HG02678 (cell line): ENCODE measurements at regions not wholly inside any gene's neighbourhood (a gene's known extent, or its start where the extent isn't known, plus 50 kb on each side); places are given as distances from the start of the nearest gene placed in this dataset.

Experiments used
- ATAC-seq: cut with Tn5 transposase; IDR thresholded peaks from one replicate; pipeline ENCODE4 v1.9.1; 2021; ENCODE audit warnings: mild to moderate bottlenecking, moderate library complexity; ENCODE audit not compliant: unreplicated experiment

GRCh38 chr2:71786291-71787107, 333.1 kb downstream of the DYSF start:
- ATAC-seq: no peak

GRCh38 chr2:71785516-71785981, 332.2 kb downstream of the DYSF start:
- no peak for ATAC-seq

GRCh38 chr2:71784734-71785511, 331.6 kb downstream of the DYSF start:
- ATAC-seq: no peak

- no peak for ATAC-seq
Measured at GRCh38 chr2:71783815-71784214, 330.5 kb downstream of the DYSF start.

GRCh38 chr2:71783215-71783614, 329.9 kb downstream of the DYSF start:
- no peak for ATAC-seq

GRCh38 chr2:71782323-71782722, 329.0 kb downstream of the DYSF start:
- no peak for ATAC-seq

GRCh38 chr2:71781695-71782228, 328.4 kb downstream of the DYSF start:
- ATAC-seq: no peak

- no peak for ATAC-seq
Measured at GRCh38 chr2:71780162-71780561, 326.8 kb downstream of the DYSF start.

- ATAC-seq: no peak
Measured at GRCh38 chr2:71779774-71780105, 326.4 kb downstream of the DYSF start.

GRCh38 chr2:71778936-71779773, 325.8 kb downstream of the DYSF start:
- no peak for ATAC-seq

GRCh38 chr2:71778514-71778913, 325.2 kb downstream of the DYSF start:
- ATAC-seq: no peak

- ATAC-seq: no peak
Measured at GRCh38 chr2:71777946-71778345, 324.6 kb downstream of the DYSF start.

GRCh38 chr2:71776227-71776626, 322.9 kb downstream of the DYSF start:
- ATAC-seq: no peak

- no peak for ATAC-seq
Measured at GRCh38 chr2:71773218-71773617, 319.9 kb downstream of the DYSF start.

GRCh38 chr2:71772510-71773172, 319.3 kb downstream of the DYSF start:
- no peak for ATAC-seq

- ATAC-seq: no peak
Measured at GRCh38 chr2:71767663-71768062, 314.3 kb downstream of the DYSF start.

GRCh38 chr2:71759060-71759459, 305.7 kb downstream of the DYSF start:
- no peak for ATAC-seq

- ATAC-seq: no peak
Measured at GRCh38 chr2:71757351-71757750, 304.0 kb downstream of the DYSF start.

GRCh38 chr2:71756280-71756906, 303.0 kb downstream of the DYSF start:
- no peak for ATAC-seq

GRCh38 chr2:71751590-71751989, 298.2 kb downstream of the DYSF start:
- no peak for ATAC-seq
